H1 (cell line): ENCODE measurements at regions not wholly inside any gene's neighbourhood (a gene's known extent, or its start where the extent isn't known, plus 50 kb on each side); places are given as distances from the start of the nearest gene placed in this dataset.

Experiments used
- CTCF ChIA-PET: fragments of 300-600 bp; sonication (Branson Sonifier 250); formaldehyde crosslinking; loops from one replicate; lab custom pipeline; 2021; ENCODE audit not compliant: partially characterized antibody; lab: Charles Lee
- POLR2A ChIA-PET: fragments of 300-600 bp; sonication (Branson Sonifier 250); formaldehyde crosslinking; loops from one replicate; lab custom pipeline; 2021; ENCODE audit warnings: inconsistent platforms; ENCODE audit not compliant: partially characterized antibody; lab: Charles Lee
- DNase-seq, 2 experiments: peaks; one replicate each; pipeline versions ENCODE4 v3.0.0 to v3.0.0-alpha.2; 2010 to 2022; ENCODE audit warnings: low spot score in 2 of 2, low read depth in 1 of 2, mixed read lengths in 1 of 2
- FAIRE-seq: peaks from 2 replicates; lab custom pipeline; 2011; peaks lifted over from hg19 to GRCh38; lab: Jason Lieb, UNC
- H2AFZ ChIP-seq: 2 replicates; pipeline ENCODE4 v1.8.1; 2012; ENCODE audit warnings: low read length, inconsistent platforms
- H2AK5ac ChIP-seq: 2 replicates; pipeline ENCODE4 v1.6.1; 2013; ENCODE audit warnings: low read depth, low read length
- H2BK120ac ChIP-seq: replicated peaks from 2 replicates; pipeline ENCODE3; 2013; ENCODE audit warnings: low read depth, low read length, inconsistent platforms
- H2BK12ac ChIP-seq: 2 replicates; pipeline ENCODE4 v1.6.1; 2013; ENCODE audit warnings: low read depth, low read length
- H2BK15ac ChIP-seq: 2 replicates; pipeline ENCODE4 v1.6.1; 2013; ENCODE audit warnings: low read length
- H2BK20ac ChIP-seq: 2 replicates; pipeline ENCODE4 v1.6.1; 2013; ENCODE audit warnings: low read length
- H2BK5ac ChIP-seq: 2 replicates; pipeline ENCODE4 v1.6.1; 2013; ENCODE audit warnings: low read depth, low read length
- H3K14ac ChIP-seq: 2 replicates; pipeline ENCODE4 v1.6.1; 2013; ENCODE audit warnings: inconsistent platforms; ENCODE audit not compliant: insufficient read length
- H3K18ac ChIP-seq: 2 replicates; pipeline ENCODE4 v1.6.1; 2013; ENCODE audit warnings: low read length; ENCODE audit errors: extremely low read depth
- H3K23ac ChIP-seq: 2 replicates; pipeline ENCODE4 v1.6.1; 2013; ENCODE audit warnings: inconsistent platforms; ENCODE audit not compliant: insufficient read length
- H3K23me2 ChIP-seq: 2 replicates; pipeline ENCODE4 v1.6.1; 2013; ENCODE audit warnings: low read depth, low read length
- H3K27ac ChIP-seq: 2 replicates; pipeline ENCODE4 v1.6.1; 2011; ENCODE audit warnings: low read depth, low read length, inconsistent platforms
- H3K27me3 ChIP-seq, 4 experiments: replicated peaks in 1 of 4; 1 replicate in 1 of 4; 2 replicates in 3 of 4; pipeline versions ENCODE4 v1.6.1 to v1.8.1; 2011 to 2013; ENCODE audit warnings: low read length in 3 of 4, mild to moderate bottlenecking in 3 of 4, inconsistent platforms in 2 of 4, mixed read lengths in 2 of 4, moderate library complexity in 1 of 4; ENCODE audit not compliant: control insufficient read depth in 3 of 4, insufficient read depth in 3 of 4; ENCODE audit errors: extremely low read depth in 1 of 4
- H3K36me3 ChIP-seq, 4 experiments: 2 replicates each; pipeline versions ENCODE4 v1.6.1 to v1.8.1; 2011 to 2013; ENCODE audit warnings: mild to moderate bottlenecking in 4 of 4, low read length in 3 of 4, moderate library complexity in 2 of 4, control low read depth in 1 of 4, inconsistent platforms in 1 of 4; ENCODE audit not compliant: insufficient read depth in 4 of 4, control insufficient read depth in 2 of 4
- H3K4ac ChIP-seq: replicated peaks from 2 replicates; pipeline ENCODE3; 2013; ENCODE audit warnings: low read length, low read depth, mixed read lengths, inconsistent platforms; ENCODE audit not compliant: insufficient read length
- H3K4me1 ChIP-seq, 4 experiments: replicated peaks in 1 of 4; 1 replicate in 1 of 4; 2 replicates in 3 of 4; pipeline versions ENCODE4 v1.6.1 to v1.8.1; 2011 to 2013; ENCODE audit warnings: low read length in 3 of 4, inconsistent platforms in 2 of 4, mixed read lengths in 1 of 4; ENCODE audit not compliant: insufficient read depth in 4 of 4, control insufficient read depth in 3 of 4
- H3K4me2 ChIP-seq, 2 experiments: 2 replicates each; pipeline versions ENCODE4 v1.6.1 to v1.8.1; 2011 to 2013; ENCODE audit warnings: low read depth in 2 of 2, low read length in 2 of 2, control low read depth in 1 of 2, inconsistent platforms in 1 of 2, mild to moderate bottlenecking in 1 of 2; ENCODE audit not compliant: insufficient read depth in 1 of 2
- H3K4me3 ChIP-seq, 4 experiments: fragments of 200-600, 300-600 bp in 1 of 4; sonication (generic), shearing (Covaris generic), sonication (Bioruptor Twin) in 1 of 4; 2 replicates each; pipeline versions ENCODE4 v1.5.1 to v1.8.1; 2011 to 2016; ENCODE audit warnings: low read length in 4 of 4, low read depth in 3 of 4, control low read depth in 2 of 4, inconsistent platforms in 2 of 4, mild to moderate bottlenecking in 2 of 4, mixed read lengths in 1 of 4, moderate library complexity in 1 of 4; ENCODE audit not compliant: insufficient read depth in 2 of 4; ENCODE audit errors: extremely low read depth in 1 of 4
- H3K56ac ChIP-seq: replicated peaks from 2 replicates; pipeline ENCODE3; 2013; ENCODE audit warnings: low read depth, mild to moderate bottlenecking, mixed read lengths, low read length, inconsistent platforms; ENCODE audit not compliant: insufficient read length
- H3K79me1 ChIP-seq: 2 replicates; pipeline ENCODE4 v1.6.1; 2013; ENCODE audit warnings: low read depth, low read length, control low read depth
- H3K79me2 ChIP-seq, 2 experiments: 2 replicates each; pipeline versions ENCODE4 v1.6.1 to v1.8.1; 2012 to 2013; ENCODE audit warnings: low read length in 2 of 2, mild to moderate bottlenecking in 2 of 2, inconsistent platforms in 1 of 2; ENCODE audit not compliant: insufficient read depth in 2 of 2, control insufficient read depth in 1 of 2
- H3K9ac ChIP-seq, 4 experiments: replicated peaks in 1 of 4; 1 replicate in 1 of 4; 2 replicates in 3 of 4; pipeline versions ENCODE4 v1.6.1 to v1.8.1; 2011 to 2013; ENCODE audit warnings: low read depth in 3 of 4, low read length in 3 of 4, control low read depth in 2 of 4, mild to moderate bottlenecking in 2 of 4, moderate library complexity in 2 of 4, inconsistent platforms in 1 of 4; ENCODE audit errors: extremely low read depth in 1 of 4
- H3K9me3 ChIP-seq, 2 experiments: 2 replicates each; pipeline versions ENCODE4 v1.6.1 to v1.8.1; 2012 to 2013; ENCODE audit warnings: mild to moderate bottlenecking in 2 of 2, moderate library complexity in 2 of 2, control low read depth in 1 of 2, inconsistent platforms in 1 of 2, low read depth in 1 of 2, low read length in 1 of 2, mixed read lengths in 1 of 2; ENCODE audit not compliant: insufficient read depth in 2 of 2
- H4K20me1 ChIP-seq, 2 experiments: replicated peaks in 1 of 2; 2 replicates each; pipeline versions ENCODE3 to v1.8.1; 2011 to 2013; ENCODE audit warnings: inconsistent platforms in 2 of 2, low read length in 2 of 2, mild to moderate bottlenecking in 1 of 2; ENCODE audit not compliant: insufficient read depth in 2 of 2, control insufficient read depth in 1 of 2
- H4K5ac ChIP-seq: 2 replicates; pipeline ENCODE4 v1.6.1; 2013; ENCODE audit warnings: low read length, low read depth, mixed read lengths, inconsistent platforms; ENCODE audit not compliant: insufficient read length
- H4K8ac ChIP-seq: 2 replicates; pipeline ENCODE4 v1.8.0; 2013; ENCODE audit warnings: mild to moderate bottlenecking, moderate library complexity, low read length, inconsistent platforms; ENCODE audit not compliant: insufficient read depth; ENCODE audit errors: extremely low read depth
- H4K91ac ChIP-seq: replicated peaks from 2 replicates; pipeline ENCODE3; 2013; ENCODE audit warnings: low read length, mixed read lengths, inconsistent platforms; ENCODE audit not compliant: insufficient read length
- BACH1 ChIP-seq: IDR thresholded peaks from 2 replicates; pipeline ENCODE4 v1.6.1; 2012; ENCODE audit warnings: low read length, improper control_type of control experiment
- BCL11A ChIP-seq, 2 experiments: IDR thresholded peaks; one replicate each; pipeline ENCODE4 v1.6.1; 2011; ENCODE audit warnings: low read depth in 2 of 2, low read length in 2 of 2, mild to moderate bottlenecking in 2 of 2
- CHD2 ChIP-seq: IDR thresholded peaks from 2 replicates; pipeline ENCODE4 v1.6.1; 2012; ENCODE audit warnings: low read length, improper control_type of control experiment
- CREB1 ChIP-seq: IDR thresholded peaks from 2 replicates; pipeline ENCODE4 v1.6.1; 2012; ENCODE audit warnings: inconsistent platforms
- CTBP2 ChIP-seq: IDR thresholded peaks from 2 replicates; pipeline ENCODE4 v1.7.0; 2011; ENCODE audit warnings: borderline replicate concordance, mild to moderate bottlenecking, moderate library complexity, mixed read lengths, low read length; ENCODE audit not compliant: insufficient read depth, insufficient read length
- EGR1 ChIP-seq: IDR thresholded peaks from 2 replicates; pipeline ENCODE4 v1.6.1; 2011; ENCODE audit warnings: low read depth, low read length, borderline replicate concordance
- GABPA ChIP-seq: IDR thresholded peaks from 2 replicates; pipeline ENCODE4 v1.6.1; 2011; ENCODE audit warnings: mild to moderate bottlenecking, low read length, moderate library complexity, borderline replicate concordance; ENCODE audit not compliant: insufficient read depth
- GTF2F1 ChIP-seq: IDR thresholded peaks from 2 replicates; pipeline ENCODE4 v1.6.1; 2012; ENCODE audit warnings: low read depth, low read length, improper control_type of control experiment, borderline replicate concordance
- JUND ChIP-seq: IDR thresholded peaks from 2 replicates; pipeline ENCODE4 v1.6.1; 2011; ENCODE audit warnings: mild to moderate bottlenecking, improper control_type of control experiment, low read length
- POLR2A ChIP-seq, 2 experiments: IDR thresholded peaks; 1 replicate in 1 of 2; 2 replicates in 1 of 2; pipeline ENCODE4 v1.6.1; 2011; ENCODE audit warnings: low read depth in 2 of 2, low read length in 2 of 2, mild to moderate bottlenecking in 2 of 2; ENCODE audit errors: control extremely low read depth in 1 of 2
- SIRT6 ChIP-seq: IDR thresholded peaks from one replicate; pipeline ENCODE4 v1.7.1; 2012; ENCODE audit warnings: low read length, inconsistent platforms
- SP4 ChIP-seq: IDR thresholded peaks from 2 replicates; pipeline ENCODE4 v1.6.1; 2012; ENCODE audit warnings: low read length, inconsistent platforms
- ZNF274 ChIP-seq: IDR thresholded peaks from 2 replicates; pipeline ENCODE4 v1.7.0; 2012; ENCODE audit warnings: low read length, borderline replicate concordance; ENCODE audit errors: extremely low read depth
- TF ChIP-seq, protein P1 (sequence below): IDR thresholded peaks from 2 replicates; pipeline ENCODE4 v1.6.1; 2011; ENCODE audit warnings: low read depth, mild to moderate bottlenecking, low read length; ENCODE audit not compliant: insufficient read depth

DNA sequence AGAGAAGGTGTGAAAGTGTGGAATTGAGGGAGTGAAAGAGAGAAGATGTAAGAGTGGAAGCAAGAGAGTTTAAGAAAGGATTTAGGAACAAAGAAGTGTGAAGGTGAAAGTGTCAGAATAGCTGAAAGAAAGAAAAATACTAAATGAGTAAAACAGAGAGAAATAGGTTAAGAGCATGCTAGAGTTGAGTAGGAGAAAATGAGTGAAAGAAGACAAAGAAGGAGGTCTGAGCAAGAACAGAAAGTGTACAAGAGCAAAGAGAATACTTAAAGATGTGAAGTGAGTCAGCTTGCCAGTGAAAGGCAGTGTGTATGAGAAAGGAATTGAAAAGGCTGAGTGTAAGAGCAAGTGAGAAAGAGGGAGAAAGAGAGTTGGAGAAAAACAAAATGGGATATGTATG, 348.8 kb upstream of the BCHE start:
- H3K18ac ChIP-seq, result no peak overlapping the region
- H4K5ac ChIP-seq, result no peak overlapping the region
- H3K4ac ChIP-seq, result no peak overlapping the region
- no peak overlapping the region for H4K91ac ChIP-seq
- DNase-seq (no peak), FAIRE-seq (no peak)
- no peaks in the 10 kb centered on the region for H3K36me3 ChIP-seq
- no peak overlapping the region for H3K4me3 ChIP-seq
- peaks cover 0 to 3% (median 0%) of the 10 kb centered on the region in 4 experiments; a peak in 2 of 7 replicates for H3K4me1 ChIP-seq
- no peaks in the 10 kb centered on the region for H3K79me2 ChIP-seq
- no peak overlapping the region for H2AK5ac ChIP-seq
- no peaks in the 10 kb centered on the region for H3K27me3 ChIP-seq
- H2BK12ac ChIP-seq, result no peak overlapping the region
- H3K23ac ChIP-seq, result no peak overlapping the region
- no peak overlapping the region for H2BK20ac ChIP-seq
- H3K9ac ChIP-seq, result no peak overlapping the region
- no peaks in the 10 kb centered on the region for H3K9me3 ChIP-seq
- H2BK15ac ChIP-seq, result no peak overlapping the region
- H3K27ac ChIP-seq, result no peak overlapping the region
- no peak overlapping the region for H3K4me2 ChIP-seq
- no peaks in the 10 kb centered on the region for H3K79me1 ChIP-seq
- no peak overlapping the region for H4K8ac ChIP-seq
- no peak overlapping the region for H3K56ac ChIP-seq
- no peaks in the 10 kb centered on the region for H4K20me1 ChIP-seq
- H2BK5ac ChIP-seq, result no peak overlapping the region
- POLR2A ChIA-PET, result no interaction called here
- H3K23me2 ChIP-seq, result no peaks in the 10 kb centered on the region; the same call in 1 of the 2 replicates
- CTCF ChIA-PET, result no interaction called here
- H2AFZ ChIP-seq, result no peak overlapping the region
- no peak overlapping the region for H3K14ac ChIP-seq
- H2BK120ac ChIP-seq, result no peak overlapping the region
- TF ChIP-seq BACH1, result no peak
- no peak for TF ChIP-seq ZNF274
- no peak for TF ChIP-seq GABPA
- TF ChIP-seq SIRT6, result no peak
- no peak for TF ChIP-seq BCL11A (IDR thresholded peaks at IDR 0.05; ENCODE audit: low read depth in 2 of 2, low read length in 2 of 2)
- TF ChIP-seq JUND, result no peak
- TF ChIP-seq SP4, result no peak
- TF ChIP-seq CTBP2, result no peak
- TF ChIP-seq POLR2A (IDR thresholded peaks at IDR 0.05; ENCODE audit: control extremely low read depth in 1 of 2, low read depth in 2 of 2, low read length in 2 of 2), result no peak
- TF ChIP-seq GTF2F1, result no peak
- no peak for TF ChIP-seq CREB1
- no peak for TF ChIP-seq CHD2
- TF ChIP-seq EGR1, result no peak
- TF ChIP-seq, protein P1, sequence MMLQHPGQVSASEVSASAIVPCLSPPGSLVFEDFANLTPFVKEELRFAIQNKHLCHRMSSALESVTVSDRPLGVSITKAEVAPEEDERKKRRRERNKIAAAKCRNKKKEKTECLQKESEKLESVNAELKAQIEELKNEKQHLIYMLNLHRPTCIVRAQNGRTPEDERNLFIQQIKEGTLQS, result no peak
